ENCODE measurements at regions not wholly inside any gene's neighbourhood (a gene's known extent, or its start where the extent isn't known, plus 50 kb on each side); places are given as distances from the start of the nearest gene placed in this dataset.

DNA sequence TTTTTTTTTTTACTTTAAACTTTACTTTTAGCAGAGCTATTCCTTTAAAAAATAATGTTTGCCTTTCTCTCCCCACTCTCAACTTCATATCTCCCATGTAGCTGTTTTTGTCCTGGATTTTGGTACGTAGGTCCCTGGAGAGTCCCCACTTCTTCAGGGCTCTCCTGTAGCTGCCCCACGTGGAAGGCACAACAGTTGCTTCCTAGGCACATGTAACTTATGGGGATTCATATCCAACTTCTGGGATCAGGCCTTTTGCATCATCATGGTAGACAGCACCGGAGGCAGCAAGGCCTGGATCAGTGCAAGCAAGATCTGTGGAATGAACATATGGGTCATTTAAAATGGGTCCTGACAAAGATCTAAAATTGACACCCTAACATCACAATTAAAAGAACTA is 95.7 kb downstream of the ACAA2 start:
- H3K4me1 ChIP-seq, result no peaks in the 10 kb centered on the region
- WGBS, 2 donors, result 81 to 90% methylated on average over 3 of the region's 3 CpGs
- TF ChIP-seq POLR2A (IDR thresholded peaks at IDR 0.05), result no peak
- TF ChIP-seq, protein P1, sequence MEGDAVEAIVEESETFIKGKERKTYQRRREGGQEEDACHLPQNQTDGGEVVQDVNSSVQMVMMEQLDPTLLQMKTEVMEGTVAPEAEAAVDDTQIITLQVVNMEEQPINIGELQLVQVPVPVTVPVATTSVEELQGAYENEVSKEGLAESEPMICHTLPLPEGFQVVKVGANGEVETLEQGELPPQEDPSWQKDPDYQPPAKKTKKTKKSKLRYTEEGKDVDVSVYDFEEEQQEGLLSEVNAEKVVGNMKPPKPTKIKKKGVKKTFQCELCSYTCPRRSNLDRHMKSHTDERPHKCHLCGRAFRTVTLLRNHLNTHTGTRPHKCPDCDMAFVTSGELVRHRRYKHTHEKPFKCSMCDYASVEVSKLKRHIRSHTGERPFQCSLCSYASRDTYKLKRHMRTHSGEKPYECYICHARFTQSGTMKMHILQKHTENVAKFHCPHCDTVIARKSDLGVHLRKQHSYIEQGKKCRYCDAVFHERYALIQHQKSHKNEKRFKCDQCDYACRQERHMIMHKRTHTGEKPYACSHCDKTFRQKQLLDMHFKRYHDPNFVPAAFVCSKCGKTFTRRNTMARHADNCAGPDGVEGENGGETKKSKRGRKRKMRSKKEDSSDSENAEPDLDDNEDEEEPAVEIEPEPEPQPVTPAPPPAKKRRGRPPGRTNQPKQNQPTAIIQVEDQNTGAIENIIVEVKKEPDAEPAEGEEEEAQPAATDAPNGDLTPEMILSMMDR (IDR thresholded peaks at IDR 0.05), result no peak
- DNase-seq, result no peak
- H3K27ac ChIP-seq, result no peak overlapping the region
- H3K27me3 ChIP-seq, result no peaks in the 10 kb centered on the region
- no peaks in the 10 kb centered on the region for H3K36me3 ChIP-seq (ENCODE audit: low read depth, missing control alignments)
- no peaks in the 10 kb centered on the region for H3K9me3 ChIP-seq
- intact Hi-C loops (cut with DNase I; ENCODE audit: low total_unique reads), result no loop called here
- no peak overlapping the region for H3K4me3 ChIP-seq

DNA sequence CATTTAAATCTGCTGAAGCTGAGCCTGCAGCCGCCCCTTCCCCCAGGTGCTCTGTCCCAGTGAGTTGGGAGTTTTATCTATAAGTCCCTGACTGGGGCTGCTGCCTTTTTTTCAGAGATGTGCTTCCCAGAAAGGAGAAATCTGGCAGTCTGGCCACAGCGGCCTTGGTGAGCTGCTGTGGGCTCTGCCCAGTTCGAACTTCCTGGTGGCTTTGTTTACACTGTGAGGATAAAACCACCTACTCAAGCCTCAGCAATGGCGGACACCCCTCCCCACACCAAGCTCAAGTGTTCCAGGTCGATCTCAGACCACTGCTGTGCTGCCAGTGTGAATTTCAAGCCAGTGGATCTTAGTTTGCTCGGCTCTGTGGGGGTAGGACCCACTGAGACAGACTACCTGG is 97.3 kb downstream of the ACAA2 start:
- intact Hi-C loops (cut with DNase I; ENCODE audit: low total_unique reads), result no loop called here
- no peak for DNase-seq

DNA sequence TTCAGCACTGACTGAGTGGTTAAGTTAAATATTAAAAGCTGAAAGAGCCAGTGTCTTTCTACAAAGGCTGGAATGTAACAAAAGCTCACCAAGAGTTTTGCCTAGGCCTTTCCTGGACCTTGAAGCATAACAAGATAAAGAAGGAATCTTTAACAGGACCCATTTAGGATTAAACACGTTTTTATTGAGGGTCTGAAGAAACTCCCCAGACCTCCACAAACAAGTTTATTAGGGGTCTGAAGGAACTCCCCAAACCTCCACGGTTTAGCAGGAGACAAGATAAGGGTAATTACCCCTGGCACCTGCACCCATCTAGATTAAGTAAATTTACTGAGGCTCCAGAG is 104.0 kb downstream of the ACAA2 start:
- Histone ChIP-seq H3K27ac (no peak overlapping the region), H3K36me3 (ENCODE audit: low read depth, missing control alignments) (no peaks in the 10 kb centered on the region), H3K4me1 (no peaks in the 10 kb centered on the region), H3K9me3 (no peaks in the 10 kb centered on the region), H3K4me3 (no peak overlapping the region), H3K27me3 (no peaks in the 10 kb centered on the region)
- intact Hi-C loops (cut with DNase I; ENCODE audit: low total_unique reads), result no loop called here
- DNase-seq, result no peak
- WGBS, 2 donors, result 27 to 35% methylated on average over 2 of the region's 2 CpGs
- TF ChIP-seq, protein P1 (IDR thresholded peaks at IDR 0.05), result no peak

More for the DNA sequence above, 97.3 kb downstream of the ACAA2 start:
- no peak overlapping the region for H3K27ac ChIP-seq
- 68 to 85% methylated on average over 6 of the region's 6 CpGs for WGBS, 2 donors
- no peaks in the 10 kb centered on the region for H3K36me3 ChIP-seq (ENCODE audit: low read depth, missing control alignments)
- no peak overlapping the region for H3K4me3 ChIP-seq
- no peaks in the 10 kb centered on the region for H3K4me1 ChIP-seq
- H3K9me3 ChIP-seq, result no peaks in the 10 kb centered on the region
- TF ChIP-seq POLR2A (IDR thresholded peaks at IDR 0.05), result no peak
- TF ChIP-seq, protein P1 (IDR thresholded peaks at IDR 0.05), result no peak
- H3K27me3 ChIP-seq, result no peaks in the 10 kb centered on the region

DNA sequence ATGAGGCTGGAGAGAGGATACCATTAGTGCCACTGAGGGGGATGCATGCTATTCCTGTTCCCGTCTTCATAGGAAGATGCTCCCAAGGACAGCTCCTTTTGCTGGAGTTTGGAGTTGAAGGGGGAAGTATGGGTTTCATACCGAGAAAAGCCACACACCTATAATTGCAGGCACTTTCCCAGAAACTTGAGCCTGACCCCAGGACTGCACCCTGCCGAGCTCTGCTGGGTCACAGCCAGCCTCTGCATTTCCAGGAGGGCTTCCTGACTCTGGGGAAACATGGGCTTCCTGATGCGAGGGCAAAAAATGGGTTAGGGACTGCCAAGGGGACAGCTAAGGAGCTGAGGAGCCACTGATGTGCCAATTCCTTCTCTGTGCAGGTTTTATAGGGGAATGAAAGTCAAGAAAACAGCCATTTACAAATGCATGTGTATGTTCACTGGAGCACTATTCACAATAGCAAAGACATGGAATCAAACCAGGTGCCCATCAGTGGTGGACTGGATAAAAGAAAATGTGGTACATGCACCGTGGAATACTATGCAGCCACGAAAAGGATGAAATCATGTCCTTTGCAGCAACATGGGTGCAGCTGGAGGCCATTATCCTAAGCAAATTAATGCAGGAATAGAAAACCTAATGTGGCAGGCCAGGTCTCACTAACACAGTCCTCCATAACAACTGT is 104.5 kb downstream of the ACAA2 start:
- Histone ChIP-seq H3K4me1 (no peaks in the 10 kb centered on the region), H3K9me3 (no peaks in the 10 kb centered on the region), H3K4me3 (no peak overlapping the region), H3K27ac (no peak overlapping the region), H3K27me3 (no peaks in the 10 kb centered on the region), H3K36me3 (ENCODE audit: low read depth, missing control alignments) (no peaks in the 10 kb centered on the region)
- TF ChIP-seq, protein P1 (IDR thresholded peaks at IDR 0.05), result no peak
- TF ChIP-seq POLR2A (IDR thresholded peaks at IDR 0.05), result no peak
- intact Hi-C loops (cut with DNase I; ENCODE audit: low total_unique reads), result no loop called here
- 81 to 85% methylated on average over 6 of the region's 6 CpGs for WGBS, 2 donors
- DNase-seq, result no peak

DNA sequence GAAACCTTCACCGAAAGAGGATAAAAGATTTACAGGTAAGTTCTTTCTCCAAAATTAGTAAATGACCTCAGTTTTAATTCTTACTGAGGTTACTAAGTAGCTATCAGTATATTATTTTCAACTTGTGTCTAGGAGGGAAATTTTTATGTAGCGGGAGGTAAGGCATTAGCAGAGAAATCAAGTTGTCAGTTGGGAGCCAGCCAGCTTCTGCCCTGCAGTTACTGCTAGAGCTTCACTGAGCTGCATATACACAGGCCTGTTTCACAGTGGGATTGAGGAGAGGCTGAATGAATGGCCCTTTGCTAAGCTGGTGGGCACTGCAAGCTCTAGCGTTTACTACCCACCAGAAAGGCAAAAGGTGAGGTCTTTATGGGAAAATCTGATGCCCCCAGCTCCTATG is 105.7 kb downstream of the ACAA2 start:
- Histone ChIP-seq H3K27me3 (no peaks in the 10 kb centered on the region), H3K36me3 (ENCODE audit: low read depth, missing control alignments) (no peaks in the 10 kb centered on the region), H3K9me3 (no peaks in the 10 kb centered on the region), H3K4me1 (no peaks in the 10 kb centered on the region), H3K27ac (no peak overlapping the region), H3K4me3 (no peak overlapping the region)
- DNase-seq, result peak; percentile 59
- TF ChIP-seq, protein P1 (IDR thresholded peaks at IDR 0.05), result no peak
- TF ChIP-seq POLR2A (IDR thresholded peaks at IDR 0.05), result no peak
- 72 to 78% methylated on average over 3 of the region's 3 CpGs for WGBS, 2 donors
- intact Hi-C loops (cut with DNase I; ENCODE audit: low total_unique reads), result no loop called here
